HS-27A (cell line): ENCODE measurements at regions not wholly inside any gene's neighbourhood (a gene's known extent, or its start where the extent isn't known, plus 50 kb on each side); places are given as distances from the start of the nearest gene placed in this dataset.
"Not testable (repeated sequence)": the region's sequence is repeated elsewhere in the genome, so short reads cannot be mapped to it uniquely, and the experiment has no call there.

Experiments
- DNase-seq: peaks from one replicate; pipeline ENCODE4 v3.0.0-alpha.2; 2012; ENCODE audit warnings: low read depth, missing footprints

GRCh38 chr21:15204140-15204969 lies 139.6 kb upstream of the NRIP1 start:
- DNase-seq: no peak

GRCh38 chr21:15204970-15205286 lies 140.1 kb upstream of the NRIP1 start:
- no peak for DNase-seq

GRCh38 chr21:15206514-15206913 lies 141.7 kb upstream of the NRIP1 start:
- DNase-seq: no peak

GRCh38 chr21:15207231-15207630 lies 142.4 kb upstream of the NRIP1 start:
- no peak for DNase-seq

- DNase-seq: no peak
Measured at GRCh38 chr21:15207635-15208370, 143.0 kb upstream of the NRIP1 start.

GRCh38 chr21:15208786-15209185 lies 144.0 kb upstream of the NRIP1 start:
- DNase-seq: no peak

GRCh38 chr21:15209224-15209623 lies 144.4 kb upstream of the NRIP1 start:
- no peak for DNase-seq

GRCh38 chr21:15210235-15210678 lies 145.5 kb upstream of the NRIP1 start:
- DNase-seq: no peak

GRCh38 chr21:15211491-15212133 lies 146.8 kb upstream of the NRIP1 start:
- no peak for DNase-seq

- DNase-seq: no peak
Measured at GRCh38 chr21:15212206-15212605, 147.4 kb upstream of the NRIP1 start.

GRCh38 chr21:15218476-15218875 lies 153.7 kb upstream of the NRIP1 start:
- DNase-seq: not testable (repeated sequence)

- no peak for DNase-seq
Measured at GRCh38 chr21:15219039-15219438, 154.2 kb upstream of the NRIP1 start.

- no peak for DNase-seq
Measured at GRCh38 chr21:15219894-15220293, 155.1 kb upstream of the NRIP1 start.

GRCh38 chr21:15221799-15222386 lies 157.1 kb upstream of the NRIP1 start:
- no peak for DNase-seq

GRCh38 chr21:15222707-15223106 lies 157.9 kb upstream of the NRIP1 start:
- no peak for DNase-seq

GRCh38 chr21:15224346-15225086 lies 159.7 kb upstream of the NRIP1 start:
- no peak for DNase-seq

- DNase-seq: no peak
Measured at GRCh38 chr21:15227919-15228318, 163.1 kb upstream of the NRIP1 start.

GRCh38 chr21:15229390-15229789 lies 164.6 kb upstream of the NRIP1 start:
- DNase-seq: no peak

- no peak for DNase-seq
Measured at GRCh38 chr21:15233611-15234010, 168.8 kb upstream of the NRIP1 start.

- no peak for DNase-seq
Measured at GRCh38 chr21:15236111-15236510, 171.3 kb upstream of the NRIP1 start.

- DNase-seq: no peak
Measured at GRCh38 chr21:15240848-15241247, 176.0 kb upstream of the NRIP1 start.
